WI38 (cell line): ENCODE measurements at regions not wholly inside any gene's neighbourhood (a gene's known extent, or its start where the extent isn't known, plus 50 kb on each side); places are given as distances from the start of the nearest gene placed in this dataset.

Experiments used
- H3K4me3 ChIP-seq: 2 replicates; pipeline ENCODE4 v1.5.1; 2011; ENCODE audit warnings: low read depth, mild to moderate bottlenecking, control low read depth, low read length
- CTCF ChIP-seq: IDR thresholded peaks from 2 replicates; pipeline ENCODE4 v1.5.1; 2012; ENCODE audit warnings: low read depth, mild to moderate bottlenecking, control low read depth, low read length

GRCh38 chr2:6264198-6264597, 572.0 kb downstream of the SOX11 start:
- TF ChIP-seq CTCF, result no peak
- H3K4me3 ChIP-seq, result no peak overlapping the region

GRCh38 chr2:6281524-6281923, 584.2 kb downstream of the CMPK2 start:
- no peak overlapping the region for H3K4me3 ChIP-seq
- TF ChIP-seq CTCF, result no peak

- no peak for TF ChIP-seq CTCF
- H3K4me3 ChIP-seq, result no peak overlapping the region
These were observed 582.4 kb downstream of the CMPK2 start for GRCh38 chr2:6283259-6283658.

- no peak overlapping the region for H3K4me3 ChIP-seq
- no peak for TF ChIP-seq CTCF
These were observed 578.3 kb downstream of the CMPK2 start for GRCh38 chr2:6287406-6287805.

- H3K4me3 ChIP-seq, result no peak overlapping the region
- no peak for TF ChIP-seq CTCF
These were observed 576.9 kb downstream of the CMPK2 start for GRCh38 chr2:6288791-6289190.

- H3K4me3 ChIP-seq, result no peak overlapping the region
- no peak for TF ChIP-seq CTCF
These were observed 575.3 kb downstream of the CMPK2 start for GRCh38 chr2:6290217-6291015.

GRCh38 chr2:6294791-6295190, 570.9 kb downstream of the CMPK2 start:
- TF ChIP-seq CTCF, result no peak
- H3K4me3 ChIP-seq, result no peak overlapping the region
